A673 (cell line): ENCODE measurements at regions not wholly inside any gene's neighbourhood (a gene's known extent, or its start where the extent isn't known, plus 50 kb on each side); places are given as distances from the start of the nearest gene placed in this dataset.

Experiments
- BruUV-seq: library from RNA; stranded (reverse); fragments of 400-500 nt; replicated peaks from 2 replicates; lab custom pipeline; 2021; lab: Mats Ljungman, UMichigan
- CTCF ChIA-PET: fragments of 300-600 bp; sonication (Branson Sonifier 250); formaldehyde crosslinking; loops from one replicate; lab custom pipeline; 2022; ENCODE audit warnings: antibody characterized with exemption; lab: Charles Lee
- POLR2A ChIA-PET: fragments of 300-600 bp; sonication (Branson Sonifier 250); formaldehyde crosslinking; loops from one replicate; lab custom pipeline; 2022; ENCODE audit warnings: antibody characterized with exemption; ENCODE audit not compliant: low non-redundant PET; lab: Charles Lee
- DNase-seq: peaks from one replicate; pipeline ENCODE4 v3.0.0-alpha.2; 2015; ENCODE audit warnings: low spot score
- H3K27ac ChIP-seq: fragments of 200-600 bp; sonication (generic); 2 replicates; pipeline ENCODE4 v1.5.1; 2016; ENCODE audit warnings: mixed run types, low read depth, mild to moderate bottlenecking, mixed read lengths, antibody characterized with exemption, low read length; ENCODE audit not compliant: poor library complexity, severe bottlenecking
- H3K27me3 ChIP-seq: fragments of 200-600 bp; sonication (generic); replicated peaks from 2 replicates; pipeline ENCODE4 v1.6.1; 2017; ENCODE audit warnings: mixed run types, low read depth, mild to moderate bottlenecking, mixed read lengths, antibody characterized with exemption, low read length; ENCODE audit not compliant: insufficient read depth, poor library complexity
- H3K36me3 ChIP-seq: fragments of 200-600 bp; sonication (generic); 2 replicates; pipeline ENCODE4 v1.6.1; 2016; ENCODE audit warnings: mixed run types, mild to moderate bottlenecking, mixed read lengths, antibody characterized with exemption, low read length; ENCODE audit not compliant: insufficient read depth, poor library complexity, severe bottlenecking
- H3K4me1 ChIP-seq: fragments of 200-600 bp; sonication (generic); 2 replicates; pipeline ENCODE4 v1.6.1; 2017; ENCODE audit warnings: mixed run types, mild to moderate bottlenecking, mixed read lengths, antibody characterized with exemption, low read length; ENCODE audit not compliant: insufficient read depth, poor library complexity, severe bottlenecking
- H3K4me3 ChIP-seq: fragments of 200-600 bp; sonication (generic); 2 replicates; pipeline ENCODE4 v1.5.1; 2016; ENCODE audit warnings: low read depth, mixed run types, mild to moderate bottlenecking, mixed read lengths, low read length; ENCODE audit not compliant: poor library complexity, severe bottlenecking
- H3K9me3 ChIP-seq: fragments of 200-600 bp; sonication (generic); 2 replicates; pipeline ENCODE4 v1.6.1; 2016; ENCODE audit warnings: mixed run types, low read depth, mild to moderate bottlenecking, mixed read lengths, antibody characterized with exemption, low read length; ENCODE audit not compliant: poor library complexity, severe bottlenecking
- EZH2 ChIP-seq: fragments of 200-600 bp; sonication (generic); IDR thresholded peaks from 2 replicates; pipeline ENCODE4 v1.6.1; 2017; ENCODE audit warnings: borderline replicate concordance, low read depth, mild to moderate bottlenecking, mixed read lengths, antibody characterized with exemption, low read length; ENCODE audit not compliant: poor library complexity, severe bottlenecking
- intact Hi-C: fragments of 100-400 bp; cut with micrococcal nuclease; formaldehyde crosslinking; loops from one replicate; pipeline ENCODE4 v1.10.0; 2022; ENCODE audit not compliant: unreplicated experiment
- TF ChIP-seq, protein P1 (sequence below): fragments of 300-800, 200-600 bp; sonication (generic); conservative IDR thresholded peaks from 2 replicates; pipeline ENCODE4 v1.5.1; 2017; ENCODE audit warnings: low read depth, mild to moderate bottlenecking, antibody characterized with exemption, low read length, moderate library complexity, mixed read lengths

DNA sequence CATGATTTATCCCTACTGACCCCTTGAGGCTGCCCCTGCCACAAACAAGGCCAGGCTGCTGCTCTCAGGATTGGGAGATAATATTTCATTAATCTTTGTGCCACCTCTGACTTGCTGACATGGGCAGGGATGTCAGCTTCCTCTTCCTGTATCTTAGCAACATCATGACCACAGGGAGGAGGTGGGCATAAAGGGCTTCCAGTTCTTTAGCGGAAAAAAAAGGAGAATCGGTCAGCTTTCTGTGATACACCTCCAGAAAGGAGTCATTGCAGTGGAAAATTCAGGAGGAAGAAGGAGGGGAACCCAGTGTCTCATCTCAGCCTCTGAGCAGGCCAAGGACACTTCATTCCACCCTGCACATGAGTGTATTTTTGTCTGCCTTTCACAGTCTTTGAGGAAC lies 206.8 kb upstream of the SDK2 start:
- intact Hi-C loops = no loop called here
- TF ChIP-seq, protein P1, sequence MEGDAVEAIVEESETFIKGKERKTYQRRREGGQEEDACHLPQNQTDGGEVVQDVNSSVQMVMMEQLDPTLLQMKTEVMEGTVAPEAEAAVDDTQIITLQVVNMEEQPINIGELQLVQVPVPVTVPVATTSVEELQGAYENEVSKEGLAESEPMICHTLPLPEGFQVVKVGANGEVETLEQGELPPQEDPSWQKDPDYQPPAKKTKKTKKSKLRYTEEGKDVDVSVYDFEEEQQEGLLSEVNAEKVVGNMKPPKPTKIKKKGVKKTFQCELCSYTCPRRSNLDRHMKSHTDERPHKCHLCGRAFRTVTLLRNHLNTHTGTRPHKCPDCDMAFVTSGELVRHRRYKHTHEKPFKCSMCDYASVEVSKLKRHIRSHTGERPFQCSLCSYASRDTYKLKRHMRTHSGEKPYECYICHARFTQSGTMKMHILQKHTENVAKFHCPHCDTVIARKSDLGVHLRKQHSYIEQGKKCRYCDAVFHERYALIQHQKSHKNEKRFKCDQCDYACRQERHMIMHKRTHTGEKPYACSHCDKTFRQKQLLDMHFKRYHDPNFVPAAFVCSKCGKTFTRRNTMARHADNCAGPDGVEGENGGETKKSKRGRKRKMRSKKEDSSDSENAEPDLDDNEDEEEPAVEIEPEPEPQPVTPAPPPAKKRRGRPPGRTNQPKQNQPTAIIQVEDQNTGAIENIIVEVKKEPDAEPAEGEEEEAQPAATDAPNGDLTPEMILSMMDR = no peak
- TF ChIP-seq EZH2 = no peak

DNA sequence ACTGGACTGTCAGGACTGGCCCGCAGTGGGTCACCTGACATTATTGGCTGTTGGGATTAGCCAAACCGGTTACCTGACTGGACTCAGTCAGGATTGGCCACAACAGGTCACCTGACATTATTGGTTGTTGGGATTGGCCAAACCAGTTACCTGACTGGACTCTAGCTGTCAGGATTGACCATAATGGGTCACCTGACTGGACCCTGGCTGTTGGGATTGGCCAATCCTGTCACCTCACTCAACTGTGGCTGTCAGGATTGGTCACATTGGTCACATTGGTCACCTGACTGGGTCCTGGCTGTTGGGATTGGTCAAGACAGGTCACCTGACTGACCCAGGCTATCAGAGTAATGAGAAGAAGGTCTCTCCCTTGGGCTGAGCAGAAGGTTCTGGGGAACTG lies 207.7 kb upstream of the SDK2 start:
- no peak for DNase-seq
- ChIA-PET CTCF (no interaction called here), POLR2A (no interaction called here)
- Histone ChIP-seq H3K4me3 (no peak overlapping the region), H3K9me3 (no peaks in the 10 kb centered on the region), H3K27ac (no peak overlapping the region), H3K36me3 (no peaks in the 10 kb centered on the region), H3K27me3 (no peaks in the 10 kb centered on the region), H3K4me1 (no peaks in the 10 kb centered on the region)
- BruUV-seq = no TSS peak
- intact Hi-C loops = no loop called here
- TF ChIP-seq, protein P1 = no peak
- TF ChIP-seq EZH2 = no peak

More for the DNA sequence above, 206.8 kb upstream of the SDK2 start:
- BruUV-seq = no TSS peak
- DNase-seq = no peak
- no peaks in the 10 kb centered on the region for H3K9me3 ChIP-seq
- ChIA-PET POLR2A (no interaction called here), CTCF (no interaction called here)
- H3K27ac ChIP-seq = no peak overlapping the region
- H3K4me3 ChIP-seq = no peak overlapping the region
- no peaks in the 10 kb centered on the region for H3K36me3 ChIP-seq
- no peaks in the 10 kb centered on the region for H3K27me3 ChIP-seq
- no peaks in the 10 kb centered on the region for H3K4me1 ChIP-seq

DNA sequence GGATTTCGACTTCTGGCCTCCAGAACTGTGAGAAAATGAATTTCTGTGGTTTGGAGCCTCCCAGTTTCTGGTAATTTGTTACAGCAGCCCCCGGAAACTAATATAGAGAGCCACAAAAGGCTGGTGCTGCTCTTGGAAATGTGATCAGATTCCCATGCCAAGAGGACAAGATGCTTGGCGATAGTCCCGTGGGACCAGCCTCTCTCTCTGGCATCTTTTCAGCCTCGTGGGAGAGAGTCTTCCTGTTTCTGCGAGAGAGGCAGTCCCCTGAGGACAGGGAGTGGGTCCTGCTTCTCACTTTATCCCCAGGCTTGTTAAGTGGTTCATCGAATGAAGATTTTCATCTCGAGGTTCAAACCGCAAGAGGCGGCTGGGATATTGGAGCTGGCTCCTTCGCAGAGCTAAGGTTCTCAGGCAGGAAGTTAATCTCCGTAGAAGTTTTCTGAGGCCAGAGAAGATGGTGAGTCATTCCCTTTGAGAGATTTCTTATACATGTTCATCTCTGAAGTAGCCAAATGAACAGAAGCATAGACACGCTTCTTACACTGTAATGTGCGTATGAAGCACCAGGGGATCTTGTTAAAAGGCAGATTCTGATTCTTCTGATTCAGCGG lies 211.6 kb upstream of the SDK2 start:
- POLR2A ChIA-PET = no interaction called here
- Histone ChIP-seq H3K4me3 (no peak overlapping the region), H3K9me3 (no peaks in the 10 kb centered on the region), H3K27ac (no peak overlapping the region), H3K27me3 (no peaks in the 10 kb centered on the region), H3K4me1 (no peaks in the 10 kb centered on the region), H3K36me3 (no peaks in the 10 kb centered on the region)
- CTCF ChIA-PET = no interaction called here
- intact Hi-C loops = no loop called here
- TF ChIP-seq EZH2 = no peak
- TF ChIP-seq, protein P1 = no peak
- BruUV-seq = no TSS peak
- DNase-seq = peak; percentile 62
